Neutrophil (primary cell): ENCODE measurements at regions not wholly inside any gene's neighbourhood (a gene's known extent, or its start where the extent isn't known, plus 50 kb on each side); places are given as distances from the start of the nearest gene placed in this dataset.

Experiments used
- H3K27ac ChIP-seq: fragments of 200-600 bp; sonication (generic); 2 replicates; pipeline ENCODE4 v1.5.1; 2016; ENCODE audit warnings: mild to moderate bottlenecking, moderate library complexity
- H3K27me3 ChIP-seq: fragments of 200-600 bp; sonication (generic); 2 replicates; pipeline ENCODE4 v1.6.0; 2016; ENCODE audit warnings: mild to moderate bottlenecking
- H3K36me3 ChIP-seq: fragments of 200-600 bp; sonication (generic); 2 replicates; pipeline ENCODE4 v1.5.1; 2017
- H3K4me1 ChIP-seq, 2 experiments: fragments of 200-600 bp in 1 of 2; sonication (generic) in 1 of 2; 1 replicate in 1 of 2; 2 replicates in 1 of 2; pipeline versions ENCODE4 v1.5.1 to v1.6.1; 2013 to 2016; ENCODE audit warnings: low read depth in 1 of 2, low read length in 1 of 2, mild to moderate bottlenecking in 1 of 2, moderate library complexity in 1 of 2; ENCODE audit not compliant: control insufficient read depth in 1 of 2, insufficient read depth in 1 of 2
- H3K4me3 ChIP-seq, 2 experiments: fragments of 200-600 bp in 1 of 2; sonication (generic) in 1 of 2; 1 replicate in 1 of 2; 2 replicates in 1 of 2; pipeline ENCODE4 v1.5.1; 2013 to 2016; ENCODE audit warnings: low read depth in 1 of 2, low read length in 1 of 2, mild to moderate bottlenecking in 1 of 2, moderate library complexity in 1 of 2
- H3K9me3 ChIP-seq: fragments of 200-600 bp; sonication (generic); 2 replicates; pipeline ENCODE4 v1.5.1; 2016
- CTCF ChIP-seq: fragments of 200-600 bp; sonication (generic); IDR thresholded peaks from 2 replicates; pipeline ENCODE4 v1.5.1; 2016; ENCODE audit warnings: antibody characterized with exemption

- Histone ChIP-seq H3K27ac (no peak overlapping the region), H3K4me3 (no peak overlapping the region), H3K36me3 (no peaks in the 10 kb centered on the region), H3K9me3 (no peaks in the 10 kb centered on the region), H3K4me1 (no peaks in the 10 kb centered on the region), H3K27me3 (no peaks in the 10 kb centered on the region)
- no peak for TF ChIP-seq CTCF
Observed at GRCh38 chr5:118687661-118688621, 300.4 kb downstream of the DTWD2 start.

GRCh38 chr5:118687100-118687499, 301.2 kb downstream of the DTWD2 start:
- TF ChIP-seq CTCF = no peak
- H3K9me3 ChIP-seq = no peaks in the 10 kb centered on the region
- no peaks in the 10 kb centered on the region for H3K36me3 ChIP-seq
- H3K27ac ChIP-seq = no peak overlapping the region
- no peaks in the 10 kb centered on the region for H3K4me1 ChIP-seq
- no peak overlapping the region for H3K4me3 ChIP-seq
- no peaks in the 10 kb centered on the region for H3K27me3 ChIP-seq

- Histone ChIP-seq H3K9me3 (no peaks in the 10 kb centered on the region), H3K4me3 (no peak overlapping the region), H3K4me1 (no peaks in the 10 kb centered on the region), H3K27ac (no peak overlapping the region), H3K27me3 (no peaks in the 10 kb centered on the region), H3K36me3 (no peaks in the 10 kb centered on the region)
- no peak for TF ChIP-seq CTCF
Observed at GRCh38 chr5:118681655-118682054, 306.7 kb downstream of the DTWD2 start.

GRCh38 chr5:118679264-118679940, 308.9 kb downstream of the DTWD2 start:
- Histone ChIP-seq H3K4me1 (no peaks in the 10 kb centered on the region), H3K36me3 (no peaks in the 10 kb centered on the region), H3K27ac (no peak overlapping the region), H3K4me3 (no peak overlapping the region), H3K27me3 (no peaks in the 10 kb centered on the region), H3K9me3 (no peaks in the 10 kb centered on the region)
- TF ChIP-seq CTCF = no peak

GRCh38 chr5:118678746-118679145, 309.6 kb downstream of the DTWD2 start:
- Histone ChIP-seq H3K4me3 (no peak overlapping the region), H3K36me3 (no peaks in the 10 kb centered on the region)
- no peak for TF ChIP-seq CTCF

More at GRCh38 chr5:118678746-118679145, 309.6 kb downstream of the DTWD2 start:
- H3K27ac ChIP-seq = no peak overlapping the region
- H3K27me3 ChIP-seq = no peaks in the 10 kb centered on the region
- no peaks in the 10 kb centered on the region for H3K9me3 ChIP-seq
- no peaks in the 10 kb centered on the region for H3K4me1 ChIP-seq
